ENCODE measurements at regions not wholly inside any gene's neighbourhood (a gene's known extent, or its start where the extent isn't known, plus 50 kb on each side); places are given as distances from the start of the nearest gene placed in this dataset.

GRCh38 chr20:51876313-51876940, 74.1 kb upstream of the SALL4 start:
- no peak for DNase-seq (ENCODE audit: low read depth)

GRCh38 chr20:51873652-51874051, 71.3 kb upstream of the SALL4 start:
- DNase-seq (ENCODE audit: low read depth), result no peak

- no peak for DNase-seq (ENCODE audit: low read depth)
These were observed 69.6 kb upstream of the SALL4 start for GRCh38 chr20:51871943-51872342.

GRCh38 chr20:51869002-51869401, 66.7 kb upstream of the SALL4 start:
- no peak for DNase-seq (ENCODE audit: low read depth)

GRCh38 chr20:51867251-51867650, 64.9 kb upstream of the SALL4 start:
- no peak for DNase-seq (ENCODE audit: low read depth)

- DNase-seq (ENCODE audit: low read depth), result no peak
These were observed 62.6 kb upstream of the SALL4 start for GRCh38 chr20:51864967-51865366.

- no peak for DNase-seq (ENCODE audit: low read depth)
These were observed 60.5 kb upstream of the SALL4 start for GRCh38 chr20:51862796-51863195.

GRCh38 chr20:51861726-51862466, 59.6 kb upstream of the SALL4 start:
- DNase-seq (ENCODE audit: low read depth), result no peak

- DNase-seq (ENCODE audit: low read depth), result no peak
These were observed 58.0 kb upstream of the SALL4 start for GRCh38 chr20:51860111-51860882.

GRCh38 chr20:51856432-51856831, 54.1 kb upstream of the SALL4 start:
- no peak for DNase-seq (ENCODE audit: low read depth)

- no peak for DNase-seq (ENCODE audit: low read depth)
These were observed 52.6 kb upstream of the SALL4 start for GRCh38 chr20:51854921-51855320.
